Breast epithelium (tissue), 4 donors: ENCODE measurements at regions not wholly inside any gene's neighbourhood (a gene's known extent, or its start where the extent isn't known, plus 50 kb on each side); places are given as distances from the start of the nearest gene placed in this dataset.

Experiments
- DNase-seq, 2 donors: peaks; one replicate each; pipeline ENCODE4 v3.0.0-alpha.2; 2019; ENCODE audit warnings: low spot score in 2 of 2
- H3K27ac ChIP-seq, 2 donors: fragments of 200-600 bp; sonication (generic) in 1 of 2; one replicate each; pipeline ENCODE4 v1.5.1; 2016 to 2019; ENCODE audit warnings: mild to moderate bottlenecking in 1 of 2
- H3K27me3 ChIP-seq, 2 donors: fragments of 200-600 bp; sonication (generic) in 1 of 2; one replicate each; pipeline versions ENCODE4 v1.5.1 to v1.6.0; 2017 to 2019; ENCODE audit warnings: control low read depth in 1 of 2, mild to moderate bottlenecking in 1 of 2
- H3K36me3 ChIP-seq: fragments of 200-600 bp; one replicate; pipeline ENCODE4 v1.5.1; 2019
- H3K4me1 ChIP-seq, 2 donors: fragments of 200-600 bp; sonication (generic); one replicate each; pipeline ENCODE4 v1.5.1; 2016 to 2019; ENCODE audit warnings: control low read depth in 1 of 2
- H3K4me3 ChIP-seq, 3 donors: fragments of 200-600 bp; sonication (generic); 1 replicate in 2 of 3; 2 replicates in 1 of 3; pipeline ENCODE4 v1.5.1; 2016 to 2019; ENCODE audit warnings: mild to moderate bottlenecking in 3 of 3, moderate library complexity in 2 of 3
- H3K9me3 ChIP-seq, 2 donors: fragments of 200-600 bp; sonication (generic) in 1 of 2; one replicate each; pipeline ENCODE4 v1.5.1; 2016 to 2019; ENCODE audit warnings: control low read depth in 1 of 2
- CTCF ChIP-seq, 3 donors: fragments of 450-650 bp; IDR thresholded peaks; one replicate each; pipeline ENCODE4 v1.5.1; 2016 to 2017; ENCODE audit warnings: antibody characterized with exemption in 3 of 3, mild to moderate bottlenecking in 3 of 3, moderate library complexity in 3 of 3
- POLR2A ChIP-seq: fragments of 450-650 bp; IDR thresholded peaks from one replicate; pipeline ENCODE4 v1.6.1; 2016; ENCODE audit warnings: antibody characterized with exemption, mild to moderate bottlenecking, moderate library complexity
- POLR2AphosphoS5 ChIP-seq, 3 donors: sonication (generic); formaldehyde crosslinking; IDR thresholded peaks; one replicate each; pipeline ENCODE4 v1.6.1; 2017; ENCODE audit warnings: antibody characterized with exemption in 3 of 3
- intact Hi-C: fragments of 100-400 bp; cut with DNase I; formaldehyde crosslinking; loops from one replicate; pipeline ENCODE4 v1.15.1; 2023; ENCODE audit warnings: low total_unique reads

GRCh38 chr5:110956913-110957813 is 114.3 kb upstream of the TSLP start:
- DNase-seq: no peak
- TF ChIP-seq CTCF (IDR thresholded peaks at IDR 0.05): no peak
- TF ChIP-seq POLR2A: no peak
- TF ChIP-seq POLR2AphosphoS5 (IDR thresholded peaks at IDR 0.05): no peak
- Histone ChIP-seq H3K27ac (no peak overlapping the region), H3K9me3 (no peaks in the 10 kb centered on the region), H3K4me3 (no peak overlapping the region), H3K4me1 (no peaks in the 10 kb centered on the region), H3K27me3 (no peaks in the 10 kb centered on the region), H3K36me3 (no peaks in the 10 kb centered on the region)
- intact Hi-C loops: no loop called here

GRCh38 chr5:110957934-110958333 is 113.6 kb upstream of the TSLP start:
- H3K27ac ChIP-seq: no peak overlapping the region
- H3K27me3 ChIP-seq: no peaks in the 10 kb centered on the region
- H3K9me3 ChIP-seq: no peaks in the 10 kb centered on the region
- no peak for TF ChIP-seq POLR2A
- TF ChIP-seq POLR2AphosphoS5 (IDR thresholded peaks at IDR 0.05): no peak
- TF ChIP-seq CTCF (IDR thresholded peaks at IDR 0.05): no peak
- no peaks in the 10 kb centered on the region for H3K4me1 ChIP-seq
- no peak for DNase-seq
- intact Hi-C loops: no loop called here
- H3K4me3 ChIP-seq: no peak overlapping the region
- no peaks in the 10 kb centered on the region for H3K36me3 ChIP-seq

GRCh38 chr5:110963495-110963894 is 108.0 kb upstream of the TSLP start:
- Histone ChIP-seq H3K4me3 (no peak overlapping the region), H3K9me3 (no peaks in the 10 kb centered on the region), H3K27me3 (no peaks in the 10 kb centered on the region), H3K4me1 (no peaks in the 10 kb centered on the region), H3K36me3 (no peaks in the 10 kb centered on the region), H3K27ac (no peak overlapping the region)
- intact Hi-C loops: no loop called here
- no peak for DNase-seq
- TF ChIP-seq POLR2AphosphoS5 (IDR thresholded peaks at IDR 0.05): no peak
- no peak for TF ChIP-seq CTCF (IDR thresholded peaks at IDR 0.05)
- no peak for TF ChIP-seq POLR2A

GRCh38 chr5:110965773-110966581 is 105.5 kb upstream of the TSLP start:
- no peak for TF ChIP-seq CTCF (IDR thresholded peaks at IDR 0.05)
- TF ChIP-seq POLR2A: no peak
- no peak for TF ChIP-seq POLR2AphosphoS5 (IDR thresholded peaks at IDR 0.05)
- no peaks in the 10 kb centered on the region for H3K9me3 ChIP-seq
- no peaks in the 10 kb centered on the region for H3K4me1 ChIP-seq
- peak overlapping the region in 1 of 2 donors; percentile 32 for H3K27ac ChIP-seq
- intact Hi-C loops: no loop called here
- H3K4me3 ChIP-seq: no peak overlapping the region
- no peak for DNase-seq
- no peaks in the 10 kb centered on the region for H3K27me3 ChIP-seq
- H3K36me3 ChIP-seq: no peaks in the 10 kb centered on the region
